ENCODE measurements at regions not wholly inside any gene's neighbourhood (a gene's known extent, or its start where the extent isn't known, plus 50 kb on each side); places are given as distances from the start of the nearest gene placed in this dataset.

DNA sequence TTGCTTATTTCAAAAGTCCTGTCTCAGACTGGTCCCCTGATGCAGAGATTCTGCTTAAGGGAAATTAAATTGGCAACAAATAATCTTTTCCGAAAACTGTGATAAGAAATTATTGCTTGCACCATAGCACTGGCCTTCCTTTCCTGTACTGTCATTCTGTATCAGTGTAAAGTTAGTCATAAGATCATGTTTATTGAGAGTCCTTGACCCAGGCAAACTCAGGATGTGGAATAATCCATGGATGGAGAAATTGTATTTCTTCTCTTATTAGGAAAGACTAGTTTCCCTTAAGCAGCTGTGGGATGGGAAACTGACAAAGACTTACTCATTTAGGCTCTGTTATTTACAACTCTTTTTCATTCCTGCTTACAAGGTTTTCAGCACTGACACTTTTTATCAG is 83.0 kb upstream of the RANBP6 start:
- TF ChIP-seq, protein P1, sequence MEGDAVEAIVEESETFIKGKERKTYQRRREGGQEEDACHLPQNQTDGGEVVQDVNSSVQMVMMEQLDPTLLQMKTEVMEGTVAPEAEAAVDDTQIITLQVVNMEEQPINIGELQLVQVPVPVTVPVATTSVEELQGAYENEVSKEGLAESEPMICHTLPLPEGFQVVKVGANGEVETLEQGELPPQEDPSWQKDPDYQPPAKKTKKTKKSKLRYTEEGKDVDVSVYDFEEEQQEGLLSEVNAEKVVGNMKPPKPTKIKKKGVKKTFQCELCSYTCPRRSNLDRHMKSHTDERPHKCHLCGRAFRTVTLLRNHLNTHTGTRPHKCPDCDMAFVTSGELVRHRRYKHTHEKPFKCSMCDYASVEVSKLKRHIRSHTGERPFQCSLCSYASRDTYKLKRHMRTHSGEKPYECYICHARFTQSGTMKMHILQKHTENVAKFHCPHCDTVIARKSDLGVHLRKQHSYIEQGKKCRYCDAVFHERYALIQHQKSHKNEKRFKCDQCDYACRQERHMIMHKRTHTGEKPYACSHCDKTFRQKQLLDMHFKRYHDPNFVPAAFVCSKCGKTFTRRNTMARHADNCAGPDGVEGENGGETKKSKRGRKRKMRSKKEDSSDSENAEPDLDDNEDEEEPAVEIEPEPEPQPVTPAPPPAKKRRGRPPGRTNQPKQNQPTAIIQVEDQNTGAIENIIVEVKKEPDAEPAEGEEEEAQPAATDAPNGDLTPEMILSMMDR (conservative IDR thresholded peaks at IDR 0.05; ENCODE audit: low read length) = no peak
- no peak for TF ChIP-seq EZH2phosphoT487 (IDR thresholded peaks at IDR 0.05; ENCODE audit: borderline replicate concordance, low read depth, low read length)
